ENCODE measurements at regions not wholly inside any gene's neighbourhood (a gene's known extent, or its start where the extent isn't known, plus 50 kb on each side); places are given as distances from the start of the nearest gene placed in this dataset.

DNA sequence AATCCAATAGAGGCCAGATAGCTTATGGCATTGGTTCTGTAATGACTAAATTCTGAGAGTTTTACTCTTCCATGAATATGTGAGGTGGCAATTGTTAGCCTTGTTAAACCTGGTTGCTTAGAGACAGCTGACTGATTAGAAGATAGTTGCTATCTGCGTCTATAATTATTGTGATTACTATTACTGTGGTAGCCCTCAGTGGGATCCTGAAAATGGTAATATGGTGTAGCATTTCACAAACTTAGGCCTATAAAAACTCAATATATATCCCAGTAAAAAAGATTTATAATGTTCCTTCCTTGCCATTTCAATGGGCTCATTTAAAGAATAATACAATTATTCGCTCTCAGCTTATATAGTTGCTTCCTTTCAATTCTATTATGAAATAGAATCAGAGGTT is 405.8 kb upstream of the CDH2 start:
- no peaks in the 10 kb centered on the region for H3K27me3 ChIP-seq (ENCODE audit: insufficient read depth, low read length, poor library complexity)
- H3K9me3 ChIP-seq (ENCODE audit: insufficient read depth, low read length, severe bottlenecking), result no peaks in the 10 kb centered on the region
- H3K9ac ChIP-seq (ENCODE audit: low read depth, low read length), result no peak overlapping the region
- no peak overlapping the region for H3K27ac ChIP-seq (ENCODE audit: low read length)
- H4K20me1 ChIP-seq (ENCODE audit: insufficient read depth, low read length), result no peaks in the 10 kb centered on the region
- no peaks in the 10 kb centered on the region for H3K4me1 ChIP-seq (ENCODE audit: insufficient read depth, low read length)
- TF ChIP-seq, protein P1, sequence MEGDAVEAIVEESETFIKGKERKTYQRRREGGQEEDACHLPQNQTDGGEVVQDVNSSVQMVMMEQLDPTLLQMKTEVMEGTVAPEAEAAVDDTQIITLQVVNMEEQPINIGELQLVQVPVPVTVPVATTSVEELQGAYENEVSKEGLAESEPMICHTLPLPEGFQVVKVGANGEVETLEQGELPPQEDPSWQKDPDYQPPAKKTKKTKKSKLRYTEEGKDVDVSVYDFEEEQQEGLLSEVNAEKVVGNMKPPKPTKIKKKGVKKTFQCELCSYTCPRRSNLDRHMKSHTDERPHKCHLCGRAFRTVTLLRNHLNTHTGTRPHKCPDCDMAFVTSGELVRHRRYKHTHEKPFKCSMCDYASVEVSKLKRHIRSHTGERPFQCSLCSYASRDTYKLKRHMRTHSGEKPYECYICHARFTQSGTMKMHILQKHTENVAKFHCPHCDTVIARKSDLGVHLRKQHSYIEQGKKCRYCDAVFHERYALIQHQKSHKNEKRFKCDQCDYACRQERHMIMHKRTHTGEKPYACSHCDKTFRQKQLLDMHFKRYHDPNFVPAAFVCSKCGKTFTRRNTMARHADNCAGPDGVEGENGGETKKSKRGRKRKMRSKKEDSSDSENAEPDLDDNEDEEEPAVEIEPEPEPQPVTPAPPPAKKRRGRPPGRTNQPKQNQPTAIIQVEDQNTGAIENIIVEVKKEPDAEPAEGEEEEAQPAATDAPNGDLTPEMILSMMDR (IDR thresholded peaks at IDR 0.05; ENCODE audit: borderline replicate concordance, extremely low read depth, low read length, poor library complexity, severe bottlenecking), result no peak
- no peak for TF ChIP-seq EZH2 (IDR thresholded peaks at IDR 0.05; ENCODE audit: borderline replicate concordance, low read depth, low read length, severe bottlenecking)
- H3K36me3 ChIP-seq (ENCODE audit: insufficient read depth, low read length), result no peaks in the 10 kb centered on the region
- no peak overlapping the region for H2AFZ ChIP-seq (ENCODE audit: low read depth, low read length)
- no peaks in the 10 kb centered on the region for H3K79me2 ChIP-seq (ENCODE audit: insufficient read depth, low read length)
- no peak for DNase-seq
- H3K4me3 ChIP-seq (ENCODE audit: low read depth in 1 of 2, low read length in 2 of 2), result no peak overlapping the region
- no peak for ATAC-seq (ENCODE audit: insufficient read depth, low read depth)
- H3K4me2 ChIP-seq (ENCODE audit: insufficient read depth, low read length), result no peak overlapping the region

DNA sequence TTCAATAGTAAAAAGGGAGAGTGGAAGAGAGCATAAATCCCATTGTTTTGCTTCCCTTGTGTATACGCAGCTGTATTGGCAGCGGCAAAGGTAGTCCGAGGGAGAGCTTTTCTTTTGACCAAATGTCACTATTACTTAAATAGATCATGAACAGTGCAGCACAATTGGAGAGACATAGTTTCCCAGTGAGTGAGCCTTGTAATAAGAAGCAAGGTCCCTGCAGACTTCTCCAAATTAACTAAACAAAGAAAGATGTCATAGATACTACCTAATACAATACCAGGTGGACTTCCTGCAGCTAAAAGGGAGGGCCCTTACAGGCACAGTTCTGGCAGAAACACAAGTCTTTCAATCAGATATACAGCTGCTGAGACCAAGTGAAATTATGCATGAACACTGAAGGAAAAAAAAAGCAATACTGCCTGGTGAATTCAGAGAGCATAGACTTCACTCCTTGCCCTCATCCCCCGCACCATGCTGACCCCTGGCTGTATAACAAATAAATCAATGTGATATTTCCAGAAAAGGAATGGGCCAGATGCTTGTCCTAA is 404.7 kb upstream of the CDH2 start:
- H3K36me3 ChIP-seq (ENCODE audit: insufficient read depth, low read length), result no peaks in the 10 kb centered on the region
- no peak overlapping the region for H3K4me3 ChIP-seq (ENCODE audit: low read depth in 1 of 2, low read length in 2 of 2)
- no peak; the same call in 2 of the 3 replicates for ATAC-seq (ENCODE audit: insufficient read depth, low read depth)
- no peaks in the 10 kb centered on the region for H3K4me1 ChIP-seq (ENCODE audit: insufficient read depth, low read length)
- H3K9me3 ChIP-seq (ENCODE audit: insufficient read depth, low read length, severe bottlenecking), result no peaks in the 10 kb centered on the region
- no peaks in the 10 kb centered on the region for H3K79me2 ChIP-seq (ENCODE audit: insufficient read depth, low read length)
- H4K20me1 ChIP-seq (ENCODE audit: insufficient read depth, low read length), result no peaks in the 10 kb centered on the region
- no peak overlapping the region for H3K9ac ChIP-seq (ENCODE audit: low read depth, low read length)
- H3K27me3 ChIP-seq (ENCODE audit: insufficient read depth, low read length, poor library complexity), result no peaks in the 10 kb centered on the region
- DNase-seq, result no peak
- no peak overlapping the region for H3K27ac ChIP-seq (ENCODE audit: low read length)
- H3K4me2 ChIP-seq (ENCODE audit: insufficient read depth, low read length), result no peak overlapping the region
- TF ChIP-seq, protein P1 (IDR thresholded peaks at IDR 0.05; ENCODE audit: borderline replicate concordance, extremely low read depth, low read length, poor library complexity, severe bottlenecking), result no peak
- no peak for TF ChIP-seq EZH2 (IDR thresholded peaks at IDR 0.05; ENCODE audit: borderline replicate concordance, low read depth, low read length, severe bottlenecking)
- no peak overlapping the region; the same call in 1 of the 2 replicates for H2AFZ ChIP-seq (ENCODE audit: low read depth, low read length)

DNA sequence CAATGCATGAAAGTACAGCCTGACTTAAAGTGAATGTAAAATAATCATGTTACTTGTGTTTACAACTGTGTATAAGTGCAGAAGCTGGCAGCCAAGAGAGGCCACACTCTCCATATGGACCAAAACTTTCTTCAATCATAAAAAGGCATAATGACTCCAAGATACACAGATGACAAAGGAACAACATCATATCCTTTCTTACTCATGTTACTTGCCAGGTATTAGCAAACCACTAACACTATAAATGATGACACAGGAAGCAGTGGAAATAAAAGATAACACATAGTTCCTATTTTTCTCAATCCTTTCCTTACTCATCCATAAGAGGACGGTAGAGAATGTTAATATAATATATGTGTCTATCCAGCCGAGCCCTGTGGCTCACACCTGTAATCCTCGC is 400.0 kb upstream of the CDH2 start:
- H3K4me3 ChIP-seq (ENCODE audit: low read depth in 1 of 2, low read length in 2 of 2), result no peak overlapping the region
- no peak overlapping the region for H3K9ac ChIP-seq (ENCODE audit: low read depth, low read length)
- H3K4me1 ChIP-seq (ENCODE audit: insufficient read depth, low read length), result no peaks in the 10 kb centered on the region
- H3K27me3 ChIP-seq (ENCODE audit: insufficient read depth, low read length, poor library complexity), result no peaks in the 10 kb centered on the region
- H4K20me1 ChIP-seq (ENCODE audit: insufficient read depth, low read length), result no peaks in the 10 kb centered on the region
- no peak for TF ChIP-seq EZH2 (IDR thresholded peaks at IDR 0.05; ENCODE audit: borderline replicate concordance, low read depth, low read length, severe bottlenecking)
- TF ChIP-seq, protein P1 (IDR thresholded peaks at IDR 0.05; ENCODE audit: borderline replicate concordance, extremely low read depth, low read length, poor library complexity, severe bottlenecking), result no peak
- H2AFZ ChIP-seq (ENCODE audit: low read depth, low read length), result no peak overlapping the region
- no peaks in the 10 kb centered on the region for H3K36me3 ChIP-seq (ENCODE audit: insufficient read depth, low read length)
- H3K9me3 ChIP-seq (ENCODE audit: insufficient read depth, low read length, severe bottlenecking), result no peaks in the 10 kb centered on the region
- H3K4me2 ChIP-seq (ENCODE audit: insufficient read depth, low read length), result no peak overlapping the region
- ATAC-seq (ENCODE audit: insufficient read depth, low read depth) (no peak), DNase-seq (no peak)
- H3K27ac ChIP-seq (ENCODE audit: low read length), result no peak overlapping the region
- no peaks in the 10 kb centered on the region for H3K79me2 ChIP-seq (ENCODE audit: insufficient read depth, low read length)

DNA sequence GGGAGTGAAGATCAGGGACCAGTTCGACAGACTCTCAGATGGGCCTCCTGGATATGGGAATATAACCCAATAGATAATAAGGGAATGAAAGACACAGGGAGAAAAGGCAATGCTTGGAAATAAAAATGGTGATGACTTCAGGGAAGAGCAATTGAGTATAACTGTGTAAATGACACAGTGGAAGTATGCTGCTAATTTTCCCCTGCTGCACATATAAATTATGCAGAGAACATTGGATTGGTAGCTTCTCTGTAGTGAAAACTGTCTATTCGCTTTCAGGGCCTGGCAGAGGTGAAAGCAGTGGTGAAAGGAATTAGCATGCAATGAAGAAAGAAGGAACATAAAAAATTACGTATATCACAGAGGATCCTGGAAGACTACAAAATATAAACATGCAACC is 398.2 kb upstream of the CDH2 start:
- H3K27ac ChIP-seq (ENCODE audit: low read length), result no peak overlapping the region
- no peaks in the 10 kb centered on the region for H3K27me3 ChIP-seq (ENCODE audit: insufficient read depth, low read length, poor library complexity)
- no peaks in the 10 kb centered on the region for H3K79me2 ChIP-seq (ENCODE audit: insufficient read depth, low read length)
- H2AFZ ChIP-seq (ENCODE audit: low read depth, low read length), result no peak overlapping the region
- H3K4me3 ChIP-seq (ENCODE audit: low read depth in 1 of 2, low read length in 2 of 2), result no peak overlapping the region
- H3K4me1 ChIP-seq (ENCODE audit: insufficient read depth, low read length), result no peaks in the 10 kb centered on the region
- H3K4me2 ChIP-seq (ENCODE audit: insufficient read depth, low read length), result no peak overlapping the region
- no peak overlapping the region for H3K9ac ChIP-seq (ENCODE audit: low read depth, low read length)
- no peaks in the 10 kb centered on the region for H3K36me3 ChIP-seq (ENCODE audit: insufficient read depth, low read length)
- H3K9me3 ChIP-seq (ENCODE audit: insufficient read depth, low read length, severe bottlenecking), result no peaks in the 10 kb centered on the region
- H4K20me1 ChIP-seq (ENCODE audit: insufficient read depth, low read length), result no peaks in the 10 kb centered on the region
- DNase-seq (no peak), ATAC-seq (ENCODE audit: insufficient read depth, low read depth) (no peak)
- TF ChIP-seq, protein P1 (IDR thresholded peaks at IDR 0.05; ENCODE audit: borderline replicate concordance, extremely low read depth, low read length, poor library complexity, severe bottlenecking), result no peak
- no peak for TF ChIP-seq EZH2 (IDR thresholded peaks at IDR 0.05; ENCODE audit: borderline replicate concordance, low read depth, low read length, severe bottlenecking)
